ENCODE measurements at regions not wholly inside any gene's neighbourhood (a gene's known extent, or its start where the extent isn't known, plus 50 kb on each side); places are given as distances from the start of the nearest gene placed in this dataset.

GRCh38 chr5:3351581-3352442 lies 243.8 kb upstream of the IRX1 start:
- TF ChIP-seq EZH2 (IDR thresholded peaks at IDR 0.05; ENCODE audit: insufficient read depth, poor library complexity, severe bottlenecking) = no peak
- TF ChIP-seq EZH2phosphoT487 (IDR thresholded peaks at IDR 0.05; ENCODE audit: insufficient read depth, low read depth) = no peak

All from GM23248 (cell line).